ENCODE measurements at regions not wholly inside any gene's neighbourhood (a gene's known extent, or its start where the extent isn't known, plus 50 kb on each side); places are given as distances from the start of the nearest gene placed in this dataset.

- CTCF ChIA-PET: interaction anchor here (1.6 kb wide), 1 partner anchor 13 kb away, joined by 5 read pairs; no protein-coding TSS in a partner anchor
- Histone ChIP-seq H3K4me2 (no peak overlapping the region), H3K4me3 (no peak overlapping the region), H3K27ac (no peak overlapping the region), H3K4me1 (no peaks in the 10 kb centered on the region), H3K9me3 (no peaks in the 10 kb centered on the region)
- TF ChIP-seq HOXB5 (CRISPR knock-in tag; IDR thresholded peaks at IDR 0.05): no peak
- no peak for TF ChIP-seq MYC (IDR thresholded peaks at IDR 0.05; ENCODE audit: borderline replicate concordance, low read length)
- no peak for TF ChIP-seq EP300 (IDR thresholded peaks at IDR 0.05)
- no peak for TF ChIP-seq CHD4 (IDR thresholded peaks at IDR 0.05; ENCODE audit: borderline replicate concordance)
- no peak for TF ChIP-seq TP53 (CRISPR knock-in tag; IDR thresholded peaks at IDR 0.05)
- TF ChIP-seq EHMT2 (IDR thresholded peaks at IDR 0.05; ENCODE audit: low read depth): no peak
- no peak for TF ChIP-seq RFX5 (IDR thresholded peaks at IDR 0.05)
- no peak for TF ChIP-seq CBX8 (IDR thresholded peaks at IDR 0.05)
- TF ChIP-seq ZC3H11A (IDR thresholded peaks at IDR 0.05): no peak
- no peak for TF ChIP-seq MAX (IDR thresholded peaks at IDR 0.05)
- no peak for TF ChIP-seq GATA3 (IDR thresholded peaks at IDR 0.05; ENCODE audit: borderline replicate concordance)
- no peak for TF ChIP-seq ATOH8 (CRISPR knock-in tag; IDR thresholded peaks at IDR 0.05; ENCODE audit: low read depth)
- TF ChIP-seq ESRRA (IDR thresholded peaks at IDR 0.05; ENCODE audit: borderline replicate concordance, low read length): no peak
- TF ChIP-seq HOXB13 (CRISPR knock-in tag; IDR thresholded peaks at IDR 0.05; ENCODE audit: low read depth): no peak
- TF ChIP-seq HDAC2 (IDR thresholded peaks at IDR 0.05): no peak
- TF ChIP-seq POLR2AphosphoS2 (conservative IDR thresholded peaks at IDR 0.05; ENCODE audit: low read length): no peak
- 3% methylated on average over 2 of the region's 2 CpGs for WGBS (ENCODE audit: missing lambda C conversion rate)
- DNase-seq (ENCODE audit: low read depth in 1 of 2, low spot score in 1 of 2) (no peak), ATAC-seq (no peak), FAIRE-seq (no peak)
- POLR2A ChIA-PET: no interaction called here
Measured at GRCh38 chr21:35852820-35853219, 207.5 kb downstream of the SETD4 start.

GRCh38 chr21:35850542-35851103, 209.7 kb downstream of the SETD4 start:
- CTCF ChIA-PET: interaction anchor here (0.9 to 1.1 kb wide), 2 partner anchors 11 to 178 kb away, joined by 3 to 4 read pairs; no protein-coding TSS in a partner anchor
- no peak for TF ChIP-seq GATA3 (IDR thresholded peaks at IDR 0.05; ENCODE audit: borderline replicate concordance)
- no peak for TF ChIP-seq NFE2L2 (conservative IDR thresholded peaks at IDR 0.05; ENCODE audit: low read length)
- no peak for TF ChIP-seq CEBPB (IDR thresholded peaks at IDR 0.05)
- no peak for TF ChIP-seq PBX3 (IDR thresholded peaks at IDR 0.05)
- no peak for TF ChIP-seq PHF8 (IDR thresholded peaks at IDR 0.05; ENCODE audit: borderline replicate concordance, low read depth)
- no peak for TF ChIP-seq HOXA7 (CRISPR knock-in tag; IDR thresholded peaks at IDR 0.05)
- no peak for TF ChIP-seq EHF (CRISPR knock-in tag; IDR thresholded peaks at IDR 0.05)
- no peak for TF ChIP-seq SMC3 (IDR thresholded peaks at IDR 0.05)
- no peak for TF ChIP-seq RFX5 (IDR thresholded peaks at IDR 0.05)
- TF ChIP-seq EP300 (IDR thresholded peaks at IDR 0.05): no peak
- TF ChIP-seq CHD2 (IDR thresholded peaks at IDR 0.05; ENCODE audit: low read length, partially characterized antibody): no peak
- no peak for TF ChIP-seq JUNB (IDR thresholded peaks at IDR 0.05)
- FAIRE-seq (no peak), ATAC-seq (no peak), DNase-seq (ENCODE audit: low read depth in 1 of 2, low spot score in 1 of 2) (no peak)
- Histone ChIP-seq H3K9me3 (no peaks in the 10 kb centered on the region), H3K4me2 (no peak overlapping the region), H3K4me1 (no peaks in the 10 kb centered on the region), H3K4me3 (no peak overlapping the region), H3K27ac (no peak overlapping the region)
- POLR2A ChIA-PET: interaction anchor here (0.7 kb wide), 1 partner anchor 1055 kb away, joined by 3 read pairs; no protein-coding TSS in a partner anchor
- 40% methylated on average over 8 of the region's 9 CpGs for WGBS (ENCODE audit: missing lambda C conversion rate)

All from A549 (cell line).